Epidermal melanocyte (primary cell): ENCODE measurements at regions not wholly inside any gene's neighbourhood (a gene's known extent, or its start where the extent isn't known, plus 50 kb on each side); places are given as distances from the start of the nearest gene placed in this dataset.

Source experiments
- DNase-seq: peaks from one replicate; pipeline ENCODE4 v3.0.0; 2011; ENCODE audit warnings: low spot score; ENCODE audit not compliant: insufficient read length

GRCh38 chr14:63781686-63782085 is 53.8 kb upstream of the SGPP1 start:
- DNase-seq = no peak

- DNase-seq = no peak
Observed at GRCh38 chr14:63782683-63783389, 55.0 kb upstream of the SGPP1 start.

- DNase-seq = no peak
Observed at GRCh38 chr14:63788011-63788933, 60.4 kb upstream of the SGPP1 start.

GRCh38 chr14:63793376-63793775 is 59.4 kb upstream of the SYNE2 start:
- peak; percentile 22 for DNase-seq

- no peak for DNase-seq
Observed at GRCh38 chr14:63795532-63795931, 57.3 kb upstream of the SYNE2 start.

GRCh38 chr14:63800083-63800482 is 52.7 kb upstream of the SYNE2 start:
- no peak for DNase-seq

GRCh38 chr14:63800651-63801375 is 52.0 kb upstream of the SYNE2 start:
- no peak for DNase-seq
